ENCODE measurements at regions not wholly inside any gene's neighbourhood (a gene's known extent, or its start where the extent isn't known, plus 50 kb on each side); places are given as distances from the start of the nearest gene placed in this dataset. TPM values are rescaled to one million over a fixed set of nuclear protein-coding genes. Genes with fewer than 3 reads are reported as not detected.

GRCh38 chr1:232748910-232749368, 56.3 kb upstream of the MAP10 start:
- Histone ChIP-seq H3K36me3 (replicated peaks in 1 of 2; ENCODE audit: insufficient read depth in 1 of 2, low read depth in 2 of 2) (no peaks in the 10 kb centered on the region), H3K27ac (no peak overlapping the region), H3K9me3 (peaks cover 0 to 11% (median 0%) of the 10 kb centered on the region in 3 donors), H3K4me3 (no peak overlapping the region), H3K4me1 (peaks cover 7% of the 10 kb centered on the region), H3K27me3 (no peaks in the 10 kb centered on the region)
- intact Hi-C loops (cut with DNase I): no loop called here
- DNase-seq (no peak), ATAC-seq (no peak)
- WGBS, 2 donors: 80 to 82% methylated on average over 8 of the region's 8 CpGs
- TF ChIP-seq POLR2A (IDR thresholded peaks at IDR 0.05) (no peak), CTCF (IDR thresholded peaks at IDR 0.05) (no peak)

- H3K27ac ChIP-seq: no peak overlapping the region
Measured at GRCh38 chr1:232751393-232752140, 53.6 kb upstream of the MAP10 start.

GRCh38 chr1:232752365-232752764, 52.9 kb upstream of the MAP10 start:
- no peak overlapping the region for H3K27ac ChIP-seq
- intact Hi-C loops (cut with DNase I): no loop called here
- H3K36me3 ChIP-seq (replicated peaks in 1 of 2; ENCODE audit: insufficient read depth in 1 of 2, low read depth in 2 of 2): no peaks in the 10 kb centered on the region
- no peak for TF ChIP-seq CTCF (IDR thresholded peaks at IDR 0.05)
- TF ChIP-seq POLR2A (IDR thresholded peaks at IDR 0.05): no peak
- no peak for ATAC-seq
- no peak for DNase-seq
- no peaks in the 10 kb centered on the region for H3K4me1 ChIP-seq
- peaks cover 0 to 11% (median 0%) of the 10 kb centered on the region in 3 donors for H3K9me3 ChIP-seq
- WGBS, 2 donors: 30 to 35% methylated on average over 1 of the region's 1 CpG
- no peaks in the 10 kb centered on the region for H3K27me3 ChIP-seq
- no peak overlapping the region for H3K4me3 ChIP-seq

More at GRCh38 chr1:232751393-232752140, 53.6 kb upstream of the MAP10 start:
- 56 to 67% methylated on average over 7 of the region's 7 CpGs for WGBS, 2 donors
- ATAC-seq (no peak), DNase-seq (no peak)
- Histone ChIP-seq H3K4me1 (no peaks in the 10 kb centered on the region), H3K36me3 (replicated peaks in 1 of 2; ENCODE audit: insufficient read depth in 1 of 2, low read depth in 2 of 2) (no peaks in the 10 kb centered on the region), H3K27me3 (no peaks in the 10 kb centered on the region), H3K4me3 (no peak overlapping the region), H3K9me3 (peaks cover 0 to 11% (median 0%) of the 10 kb centered on the region in 3 donors)
- TF ChIP-seq CTCF (IDR thresholded peaks at IDR 0.05): no peak
- no peak for TF ChIP-seq POLR2A (IDR thresholded peaks at IDR 0.05)
- intact Hi-C loops (cut with DNase I): no loop called here

- intact Hi-C loops (cut with DNase I): no loop called here
- WGBS, 2 donors: 50 to 72% methylated on average over 1 of the region's 1 CpG
- TF ChIP-seq POLR2A (IDR thresholded peaks at IDR 0.05) (no peak), CTCF (IDR thresholded peaks at IDR 0.05) (no peak)
- Histone ChIP-seq H3K4me1 (no peaks in the 10 kb centered on the region), H3K4me3 (no peak overlapping the region), H3K9me3 (no peaks in the 10 kb centered on the region), H3K36me3 (replicated peaks in 1 of 2; ENCODE audit: insufficient read depth in 1 of 2, low read depth in 2 of 2) (no peaks in the 10 kb centered on the region), H3K27ac (no peak overlapping the region), H3K27me3 (no peaks in the 10 kb centered on the region)
- DNase-seq (no peak), ATAC-seq (no peak)
Measured at GRCh38 chr1:232754930-232755329, 50.3 kb upstream of the MAP10 start.

Small RNA genes in the stretch of these regions (small RNA-seq; reads per million reads assigned to genes)
- gene RNU6-1211P: not detected

Measured in body of pancreas (tissue), 4 donors.